Eye (tissue), 1 donor: ENCODE measurements at regions not wholly inside any gene's neighbourhood (a gene's known extent, or its start where the extent isn't known, plus 50 kb on each side); places are given as distances from the start of the nearest gene placed in this dataset.
A peak's percentile ranks its signal among the peaks of the same experiment; 100 is the strongest.

Experiments used
- DNase-seq: peaks from one replicate; pipeline ENCODE4 v3.0.0-alpha.2; 2015

- DNase-seq: peak; percentile 88
Observed at GRCh38 chr2:38202713-38203445, 126.9 kb upstream of the CYP1B1 start.

- DNase-seq: no peak
Observed at GRCh38 chr2:38201784-38202183, 125.8 kb upstream of the CYP1B1 start.

GRCh38 chr2:38200598-38200997 is 124.6 kb upstream of the CYP1B1 start:
- DNase-seq: no peak

- DNase-seq: no peak
Observed at GRCh38 chr2:38199127-38199526, 123.2 kb upstream of the CYP1B1 start.

GRCh38 chr2:38194751-38195150 is 118.8 kb upstream of the CYP1B1 start:
- DNase-seq: no peak

DNA sequence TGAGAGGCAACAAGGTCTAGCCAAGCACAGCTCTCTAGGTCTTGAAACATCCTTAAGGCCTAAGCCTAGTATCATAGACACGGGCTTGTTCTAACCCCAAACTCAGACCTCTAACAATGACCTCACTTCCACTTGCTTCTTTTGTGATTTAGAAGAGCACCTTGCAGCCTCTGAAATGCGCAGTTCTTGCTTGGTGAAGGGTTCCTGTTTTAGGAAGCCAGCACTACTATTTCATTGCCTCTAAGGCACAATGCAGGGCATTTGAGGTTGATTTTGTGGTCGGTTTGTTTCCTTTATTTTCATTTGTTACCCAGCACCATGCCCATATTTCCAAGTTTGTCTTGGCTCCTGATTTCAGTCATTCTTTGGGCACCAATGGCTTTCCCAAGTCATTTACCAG is 117.0 kb upstream of the CYP1B1 start:
- no peak for DNase-seq

DNA sequence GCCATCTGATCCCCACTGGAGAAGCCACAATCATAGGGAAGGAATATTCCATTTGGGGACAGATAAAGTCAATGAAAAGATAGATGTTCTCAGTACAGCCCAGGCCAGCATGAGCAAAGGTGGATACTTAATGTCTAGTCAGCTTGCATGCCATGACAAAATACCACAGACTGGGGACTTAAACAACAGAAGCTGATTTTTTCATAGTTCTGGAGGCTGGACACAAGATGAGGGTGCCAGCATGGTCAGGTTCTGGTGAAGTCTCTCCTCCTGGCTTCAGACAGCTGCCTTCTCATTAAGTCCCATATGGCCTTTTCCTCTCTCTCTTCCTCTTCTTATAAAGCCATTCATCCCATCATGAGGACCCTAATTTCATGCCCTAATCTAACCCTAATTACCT is 116.1 kb upstream of the CYP1B1 start:
- no peak for DNase-seq

DNA sequence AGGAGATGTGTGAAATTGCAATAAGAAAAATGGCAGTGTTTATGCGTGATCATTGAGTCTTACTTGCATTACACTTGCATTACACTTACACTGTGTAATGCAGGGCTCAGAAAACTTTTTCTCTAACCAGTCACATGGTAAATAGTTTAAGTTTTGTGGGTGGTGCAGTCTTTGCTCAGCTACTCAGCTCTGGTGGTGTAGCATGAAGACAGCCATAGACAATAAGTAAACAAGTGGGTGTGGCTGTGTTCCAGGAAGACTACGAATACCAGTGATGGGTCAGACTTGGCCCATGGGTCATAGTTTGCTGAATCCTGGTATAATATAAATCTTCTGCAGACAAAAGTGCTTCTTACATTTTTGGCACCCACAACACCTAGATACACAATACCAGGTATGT is 115.6 kb upstream of the CYP1B1 start:
- no peak for DNase-seq

DNA sequence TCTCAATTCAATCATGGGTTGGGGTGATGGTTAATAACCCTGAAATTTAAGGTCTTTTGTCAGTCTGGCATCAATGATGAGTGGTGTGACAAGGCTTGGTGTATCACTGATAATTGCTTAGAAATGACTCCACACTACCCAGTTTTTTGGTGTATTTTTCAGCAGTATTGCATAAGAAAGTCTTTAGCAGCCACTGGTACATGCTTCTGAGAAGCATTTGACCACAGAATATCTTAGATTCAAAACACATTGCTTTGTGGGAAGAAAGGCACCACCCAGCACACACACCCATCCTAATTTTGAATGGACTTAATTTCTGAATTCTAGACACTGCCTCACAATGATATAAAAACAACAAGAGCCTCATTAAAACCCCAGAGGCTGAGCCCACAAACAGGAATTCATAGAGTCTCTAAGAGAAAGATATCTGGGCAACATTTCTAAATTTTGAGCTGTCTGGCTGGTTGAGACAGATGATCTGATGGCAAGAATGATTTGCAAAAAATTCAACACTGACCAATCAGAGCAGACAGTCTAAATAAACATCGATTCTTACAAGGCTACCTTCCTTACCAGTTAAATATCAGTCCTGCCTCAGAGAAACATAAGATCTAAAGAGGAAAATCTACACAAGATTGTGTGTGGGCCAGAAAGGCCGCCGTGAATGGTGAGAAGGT is 114.7 kb upstream of the CYP1B1 start:
- DNase-seq: no peak

DNA sequence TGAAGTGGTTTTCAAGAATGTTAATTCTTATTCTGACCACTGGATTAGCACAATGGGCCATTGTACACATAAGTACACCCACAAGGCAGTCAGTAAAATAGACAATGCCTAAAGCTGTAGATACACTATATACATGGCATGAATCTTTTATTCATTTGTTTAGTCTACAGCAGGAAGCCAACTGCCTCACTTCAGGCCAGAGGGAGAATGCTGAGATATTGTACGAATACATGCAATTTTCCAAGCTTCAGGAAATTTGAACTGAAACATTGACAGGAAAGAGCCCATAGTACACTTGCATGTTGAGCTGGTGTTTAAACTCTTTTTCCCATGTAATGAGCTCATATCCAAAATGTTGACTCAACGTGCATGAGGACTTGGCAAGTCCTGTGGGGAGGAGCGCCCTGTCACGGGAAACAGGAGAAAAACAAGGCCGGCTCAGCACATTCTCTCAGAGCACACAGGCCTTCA is 111.6 kb upstream of the CYP1B1 start:
- peak; percentile 66 for DNase-seq

DNA sequence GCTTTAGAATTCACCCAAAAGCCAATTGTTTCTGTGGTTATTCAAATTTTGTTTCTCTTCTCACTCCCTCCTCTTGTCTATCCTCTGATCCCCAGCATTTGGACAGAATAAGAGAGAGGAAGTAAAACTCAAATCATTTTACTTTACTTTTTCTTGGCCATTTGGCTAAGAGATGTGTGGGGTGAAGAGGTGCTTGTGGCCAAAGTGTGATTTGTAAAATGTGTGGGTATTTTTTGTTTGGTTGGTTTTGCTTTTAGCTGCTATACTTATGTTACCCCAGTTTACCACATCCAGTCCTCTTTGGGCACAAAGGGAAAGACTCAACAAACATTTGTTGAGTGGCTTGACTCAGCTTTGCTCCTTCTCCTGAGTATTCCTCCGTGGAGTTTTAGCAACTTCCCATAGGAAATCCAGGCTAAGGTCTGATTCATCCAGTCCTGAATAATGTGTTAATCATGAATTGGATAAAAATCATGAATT is 109.1 kb upstream of the CYP1B1 start:
- DNase-seq: no peak

- no peak for DNase-seq
Observed at GRCh38 chr2:38182492-38183003, 106.6 kb upstream of the CYP1B1 start.

DNA sequence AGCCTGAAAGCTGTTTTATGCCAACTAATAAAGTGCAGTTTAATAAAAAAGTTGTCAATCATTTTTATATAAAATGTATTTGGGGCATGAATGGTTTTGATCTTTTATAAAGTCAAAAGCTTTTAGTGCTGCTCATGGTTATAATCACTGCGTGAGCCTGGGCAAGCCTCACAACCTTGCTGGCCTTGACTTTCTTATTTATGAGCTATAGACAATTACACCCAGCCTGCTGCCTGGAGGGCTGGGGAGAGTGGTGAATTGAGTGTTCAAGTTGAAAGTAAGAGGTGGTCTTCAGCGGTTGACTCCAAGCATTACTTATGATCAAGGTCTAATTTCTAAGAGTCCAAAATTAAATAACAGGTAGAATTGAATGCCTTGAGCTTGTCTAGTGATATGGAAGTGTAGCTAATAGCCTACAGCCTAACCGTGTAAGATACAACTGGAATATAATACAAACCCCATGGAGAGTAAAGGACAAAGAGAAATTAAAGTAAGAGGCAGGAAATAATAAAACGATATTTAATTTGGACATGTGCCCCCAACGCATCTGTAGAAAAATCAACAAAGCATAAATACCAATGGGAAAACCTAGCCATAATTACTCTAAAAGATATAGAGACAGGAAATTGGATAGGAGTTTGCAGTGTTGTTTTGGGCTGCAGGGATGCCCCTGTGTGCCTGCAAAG is 106.0 kb upstream of the CYP1B1 start:
- no peak for DNase-seq

GRCh38 chr2:38180754-38181153 is 104.8 kb upstream of the CYP1B1 start:
- DNase-seq: no peak

DNA sequence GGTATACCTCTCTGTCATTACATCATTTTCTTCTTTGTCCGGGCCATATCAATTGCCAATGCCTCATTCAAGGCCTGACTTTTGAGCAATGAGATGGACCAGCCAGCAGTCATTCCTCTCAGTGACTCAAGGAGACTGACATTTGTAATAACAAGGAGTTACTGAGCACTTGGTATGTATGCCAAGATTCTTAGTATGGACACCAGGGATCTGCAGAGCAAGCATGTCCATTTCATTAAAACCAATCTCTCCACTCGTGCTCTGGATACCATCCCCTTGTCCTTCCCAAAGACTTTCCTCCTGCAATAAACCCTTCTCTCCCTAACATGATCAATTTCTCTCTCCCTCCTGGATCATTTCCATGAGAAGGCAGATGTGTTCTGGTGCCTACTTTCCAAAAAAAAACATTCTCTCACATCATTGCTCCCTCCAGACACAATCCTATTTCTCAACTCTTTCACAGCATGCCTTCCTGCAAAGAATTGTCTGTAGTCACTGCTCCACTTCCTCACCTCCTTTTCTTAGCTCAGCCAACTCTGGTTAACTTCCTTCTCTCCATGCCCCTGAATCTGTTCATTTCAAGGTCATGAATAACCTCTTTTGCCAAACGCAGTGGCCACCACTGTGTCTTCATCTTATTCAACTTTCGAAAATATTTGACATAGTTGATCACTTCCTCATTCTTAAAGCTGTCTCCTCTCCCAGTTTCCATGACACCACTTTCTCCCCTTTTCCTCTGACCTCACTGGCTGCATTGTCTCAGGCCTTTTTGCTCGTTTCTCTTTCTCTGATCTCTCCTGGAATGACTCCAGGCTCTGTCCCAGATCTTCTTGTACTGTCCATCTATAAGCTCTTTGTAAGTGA is 102.8 kb upstream of the CYP1B1 start:
- no peak for DNase-seq

- no peak for DNase-seq
Observed at GRCh38 chr2:38178119-38178518, 102.2 kb upstream of the CYP1B1 start.

GRCh38 chr2:38176619-38177021 is 100.7 kb upstream of the CYP1B1 start:
- no peak for DNase-seq

DNA sequence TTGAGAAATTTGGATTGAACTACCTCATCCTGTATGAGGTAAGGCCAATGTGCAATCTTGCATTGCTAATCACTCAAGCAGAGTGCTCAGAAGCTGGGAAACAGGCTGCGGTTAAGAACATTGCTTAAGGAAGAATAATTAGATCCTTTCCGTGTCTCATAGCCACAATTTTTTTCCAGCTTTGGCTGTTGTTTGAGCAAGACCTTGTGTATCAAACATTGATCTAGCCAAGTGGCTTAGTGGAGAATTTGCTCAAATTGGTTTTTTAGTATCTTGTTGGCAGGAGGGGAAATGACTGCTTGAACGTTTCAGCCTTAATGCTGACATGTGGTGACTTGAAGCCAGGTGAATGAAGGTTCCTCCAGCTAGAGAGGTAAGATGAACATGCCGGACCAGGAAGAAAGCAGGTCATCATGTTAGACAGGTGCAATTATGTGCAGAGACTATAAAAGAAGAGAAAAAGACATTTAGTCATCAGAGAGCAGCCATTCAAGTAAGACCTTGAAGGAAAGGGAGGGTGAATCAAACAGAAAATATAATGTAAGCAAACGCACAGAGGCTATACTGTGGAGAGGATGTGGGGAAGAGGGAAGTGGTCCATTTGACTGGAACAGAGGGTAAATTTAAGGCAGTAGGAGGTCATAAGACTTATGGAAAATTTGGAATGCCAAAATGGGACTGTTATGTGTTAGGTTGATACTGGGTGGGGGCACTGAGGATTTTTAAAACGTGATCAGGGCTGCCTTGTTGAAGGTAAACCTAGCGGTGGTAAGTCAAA is 98.9 kb upstream of the CYP1B1 start:
- DNase-seq: peak; percentile 72

DNA sequence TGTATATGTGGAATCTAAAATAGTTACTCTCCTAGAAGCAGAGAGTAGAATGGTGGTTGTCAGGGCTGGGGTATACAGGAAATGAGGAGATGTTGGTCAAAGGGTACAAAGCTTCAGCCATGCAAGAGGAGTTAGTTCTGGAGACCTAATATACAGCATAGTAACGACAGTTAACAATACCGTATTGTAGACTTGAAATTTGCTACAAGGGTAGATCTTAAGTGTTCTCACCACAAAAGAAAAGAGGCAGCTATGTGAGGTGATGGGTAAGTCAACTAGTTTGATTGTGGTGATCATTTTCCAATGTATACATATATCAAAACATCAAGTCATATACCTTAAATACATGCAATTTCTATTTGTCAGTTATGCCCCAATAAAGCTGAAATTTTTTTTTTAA is 98.2 kb upstream of the CYP1B1 start:
- no peak for DNase-seq

DNA sequence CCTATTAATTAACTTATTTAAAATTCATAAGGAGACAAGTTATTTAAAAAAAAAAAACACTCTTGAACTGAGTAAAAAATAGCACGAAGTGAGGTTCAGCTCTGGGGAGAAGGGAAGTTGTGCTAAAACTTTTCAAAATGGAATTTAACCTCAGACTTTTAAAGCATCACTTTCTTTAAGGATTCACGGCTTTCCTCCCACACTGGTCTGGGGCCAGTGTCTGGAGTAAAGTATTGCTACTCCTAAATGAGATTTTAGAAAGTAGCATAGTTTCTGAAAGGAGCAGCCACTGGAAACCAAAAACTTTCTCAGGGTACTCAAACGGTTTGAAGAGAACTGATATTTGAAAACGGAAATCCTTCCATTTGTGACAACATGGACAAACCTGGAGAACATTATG is 97.7 kb upstream of the CYP1B1 start:
- DNase-seq: no peak

- no peak for DNase-seq
Observed at GRCh38 chr2:38171208-38171855, 95.4 kb upstream of the CYP1B1 start.
